A673 (cell line): ENCODE measurements at regions not wholly inside any gene's neighbourhood (a gene's known extent, or its start where the extent isn't known, plus 50 kb on each side); places are given as distances from the start of the nearest gene placed in this dataset.
"Not testable (repeated sequence)": the region's sequence is repeated elsewhere in the genome, so short reads cannot be mapped to it uniquely, and the experiment has no call there.

Experiments used
- BruUV-seq: library from RNA; stranded (reverse); fragments of 400-500 nt; replicated peaks from 2 replicates; lab custom pipeline; 2021; lab: Mats Ljungman, UMichigan
- CTCF ChIA-PET: fragments of 300-600 bp; sonication (Branson Sonifier 250); formaldehyde crosslinking; loops from one replicate; lab custom pipeline; 2022; ENCODE audit warnings: antibody characterized with exemption; lab: Charles Lee
- POLR2A ChIA-PET: fragments of 300-600 bp; sonication (Branson Sonifier 250); formaldehyde crosslinking; loops from one replicate; lab custom pipeline; 2022; ENCODE audit warnings: antibody characterized with exemption; ENCODE audit not compliant: low non-redundant PET; lab: Charles Lee
- DNase-seq: peaks from one replicate; pipeline ENCODE4 v3.0.0-alpha.2; 2015; ENCODE audit warnings: low spot score
- H3K27ac ChIP-seq: fragments of 200-600 bp; sonication (generic); 2 replicates; pipeline ENCODE4 v1.5.1; 2016; ENCODE audit warnings: mixed run types, low read depth, mild to moderate bottlenecking, mixed read lengths, antibody characterized with exemption, low read length; ENCODE audit not compliant: poor library complexity, severe bottlenecking
- H3K27me3 ChIP-seq: fragments of 200-600 bp; sonication (generic); replicated peaks from 2 replicates; pipeline ENCODE4 v1.6.1; 2017; ENCODE audit warnings: mixed run types, low read depth, mild to moderate bottlenecking, mixed read lengths, antibody characterized with exemption, low read length; ENCODE audit not compliant: insufficient read depth, poor library complexity
- H3K36me3 ChIP-seq: fragments of 200-600 bp; sonication (generic); 2 replicates; pipeline ENCODE4 v1.6.1; 2016; ENCODE audit warnings: mixed run types, mild to moderate bottlenecking, mixed read lengths, antibody characterized with exemption, low read length; ENCODE audit not compliant: insufficient read depth, poor library complexity, severe bottlenecking
- H3K4me1 ChIP-seq: fragments of 200-600 bp; sonication (generic); 2 replicates; pipeline ENCODE4 v1.6.1; 2017; ENCODE audit warnings: mixed run types, mild to moderate bottlenecking, mixed read lengths, antibody characterized with exemption, low read length; ENCODE audit not compliant: insufficient read depth, poor library complexity, severe bottlenecking
- H3K4me3 ChIP-seq: fragments of 200-600 bp; sonication (generic); 2 replicates; pipeline ENCODE4 v1.5.1; 2016; ENCODE audit warnings: low read depth, mixed run types, mild to moderate bottlenecking, mixed read lengths, low read length; ENCODE audit not compliant: poor library complexity, severe bottlenecking
- H3K9me3 ChIP-seq: fragments of 200-600 bp; sonication (generic); 2 replicates; pipeline ENCODE4 v1.6.1; 2016; ENCODE audit warnings: mixed run types, low read depth, mild to moderate bottlenecking, mixed read lengths, antibody characterized with exemption, low read length; ENCODE audit not compliant: poor library complexity, severe bottlenecking
- EZH2 ChIP-seq: fragments of 200-600 bp; sonication (generic); IDR thresholded peaks from 2 replicates; pipeline ENCODE4 v1.6.1; 2017; ENCODE audit warnings: borderline replicate concordance, low read depth, mild to moderate bottlenecking, mixed read lengths, antibody characterized with exemption, low read length; ENCODE audit not compliant: poor library complexity, severe bottlenecking
- intact Hi-C: fragments of 100-400 bp; cut with micrococcal nuclease; formaldehyde crosslinking; loops from one replicate; pipeline ENCODE4 v1.10.0; 2022; ENCODE audit not compliant: unreplicated experiment
- TF ChIP-seq, protein P1 (sequence below): fragments of 300-800, 200-600 bp; sonication (generic); conservative IDR thresholded peaks from 2 replicates; pipeline ENCODE4 v1.5.1; 2017; ENCODE audit warnings: low read depth, mild to moderate bottlenecking, antibody characterized with exemption, low read length, moderate library complexity, mixed read lengths

DNA sequence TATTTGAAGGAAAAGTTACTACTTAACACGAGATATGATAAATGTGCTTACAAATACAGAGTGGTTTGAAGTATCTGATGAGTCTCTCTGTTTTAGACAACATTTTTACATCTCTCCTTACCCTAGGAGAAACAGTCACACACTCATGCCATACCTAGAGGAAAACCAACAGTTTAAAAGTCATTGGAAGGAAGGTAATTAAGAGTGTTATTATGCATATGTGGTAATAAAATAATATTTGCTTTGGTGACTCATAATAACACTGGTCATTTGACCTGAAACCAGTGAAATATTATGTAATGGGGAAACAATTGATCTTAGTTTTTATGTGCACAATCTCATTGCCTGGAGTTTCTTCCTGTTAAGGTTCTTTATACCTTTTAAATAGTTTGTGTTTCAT, 136.9 kb upstream of the SOX21 start:
- TF ChIP-seq, protein P1, sequence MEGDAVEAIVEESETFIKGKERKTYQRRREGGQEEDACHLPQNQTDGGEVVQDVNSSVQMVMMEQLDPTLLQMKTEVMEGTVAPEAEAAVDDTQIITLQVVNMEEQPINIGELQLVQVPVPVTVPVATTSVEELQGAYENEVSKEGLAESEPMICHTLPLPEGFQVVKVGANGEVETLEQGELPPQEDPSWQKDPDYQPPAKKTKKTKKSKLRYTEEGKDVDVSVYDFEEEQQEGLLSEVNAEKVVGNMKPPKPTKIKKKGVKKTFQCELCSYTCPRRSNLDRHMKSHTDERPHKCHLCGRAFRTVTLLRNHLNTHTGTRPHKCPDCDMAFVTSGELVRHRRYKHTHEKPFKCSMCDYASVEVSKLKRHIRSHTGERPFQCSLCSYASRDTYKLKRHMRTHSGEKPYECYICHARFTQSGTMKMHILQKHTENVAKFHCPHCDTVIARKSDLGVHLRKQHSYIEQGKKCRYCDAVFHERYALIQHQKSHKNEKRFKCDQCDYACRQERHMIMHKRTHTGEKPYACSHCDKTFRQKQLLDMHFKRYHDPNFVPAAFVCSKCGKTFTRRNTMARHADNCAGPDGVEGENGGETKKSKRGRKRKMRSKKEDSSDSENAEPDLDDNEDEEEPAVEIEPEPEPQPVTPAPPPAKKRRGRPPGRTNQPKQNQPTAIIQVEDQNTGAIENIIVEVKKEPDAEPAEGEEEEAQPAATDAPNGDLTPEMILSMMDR = no peak
- TF ChIP-seq EZH2 = no peak
- intact Hi-C loops = no loop called here
- no peak for DNase-seq
- no TSS peak for BruUV-seq
- Histone ChIP-seq H3K9me3 (no peaks in the 10 kb centered on the region), H3K36me3 (no peaks in the 10 kb centered on the region), H3K27me3 (peaks cover 7% of the 10 kb centered on the region), H3K27ac (no peak overlapping the region), H3K4me1 (no peaks in the 10 kb centered on the region), H3K4me3 (no peak overlapping the region)
- ChIA-PET CTCF (no interaction called here), POLR2A (no interaction called here)

DNA sequence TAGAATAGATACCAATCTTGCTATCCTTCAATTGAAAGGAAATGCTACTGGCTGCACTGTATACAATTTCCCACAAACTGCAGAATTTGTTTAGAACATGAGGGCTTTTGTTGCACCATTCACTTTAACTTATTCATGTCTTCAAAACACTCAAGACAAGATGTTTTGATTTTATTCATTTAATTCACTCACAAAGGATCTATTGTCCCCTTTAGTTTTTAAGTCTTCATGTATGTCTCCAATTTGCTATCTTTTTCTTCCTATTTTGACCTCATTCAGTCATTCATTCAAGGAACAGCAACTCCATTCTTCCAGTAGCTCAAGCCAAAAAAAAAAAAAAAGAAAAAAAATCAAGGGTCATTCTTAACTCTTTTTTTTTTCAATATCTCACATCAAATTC, 130.6 kb upstream of the SOX21 start:
- no peaks in the 10 kb centered on the region for H3K9me3 ChIP-seq
- H3K4me1 ChIP-seq = no peaks in the 10 kb centered on the region
- intact Hi-C loops = no loop called here
- no peak overlapping the region for H3K4me3 ChIP-seq
- CTCF ChIA-PET = no interaction called here
- BruUV-seq = no TSS peak
- H3K27me3 ChIP-seq = no peaks in the 10 kb centered on the region
- H3K27ac ChIP-seq = no peak overlapping the region
- no peaks in the 10 kb centered on the region for H3K36me3 ChIP-seq
- TF ChIP-seq, protein P1 = no peak
- no peak for TF ChIP-seq EZH2
- POLR2A ChIA-PET = no interaction called here
- no peak for DNase-seq

DNA sequence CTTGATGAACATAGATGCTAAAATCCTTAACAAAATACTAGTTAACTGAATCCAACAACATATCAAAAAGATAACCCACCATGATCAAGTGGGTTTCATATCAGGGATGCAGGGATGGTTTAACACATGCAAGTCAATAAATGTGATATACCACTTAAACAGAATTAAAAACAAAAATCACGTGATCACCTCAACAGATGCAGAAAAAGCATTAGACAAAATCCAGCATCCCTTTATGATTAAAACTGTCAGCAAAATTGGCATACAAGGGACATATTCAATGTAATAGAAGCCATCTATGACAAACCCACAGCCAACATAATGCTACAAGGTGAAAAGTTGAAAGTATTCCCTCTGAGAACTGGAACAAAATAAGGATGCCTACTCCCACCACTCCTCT, 124.7 kb upstream of the SOX21 start:
- H3K36me3 ChIP-seq, BruUV-seq, H3K27me3 ChIP-seq, H3K27ac ChIP-seq, CTCF ChIA-PET, H3K4me1 ChIP-seq, POLR2A ChIA-PET, H3K4me3 ChIP-seq, DNase-seq, H3K9me3 ChIP-seq, intact Hi-C loops: not testable (repeated sequence)

DNA sequence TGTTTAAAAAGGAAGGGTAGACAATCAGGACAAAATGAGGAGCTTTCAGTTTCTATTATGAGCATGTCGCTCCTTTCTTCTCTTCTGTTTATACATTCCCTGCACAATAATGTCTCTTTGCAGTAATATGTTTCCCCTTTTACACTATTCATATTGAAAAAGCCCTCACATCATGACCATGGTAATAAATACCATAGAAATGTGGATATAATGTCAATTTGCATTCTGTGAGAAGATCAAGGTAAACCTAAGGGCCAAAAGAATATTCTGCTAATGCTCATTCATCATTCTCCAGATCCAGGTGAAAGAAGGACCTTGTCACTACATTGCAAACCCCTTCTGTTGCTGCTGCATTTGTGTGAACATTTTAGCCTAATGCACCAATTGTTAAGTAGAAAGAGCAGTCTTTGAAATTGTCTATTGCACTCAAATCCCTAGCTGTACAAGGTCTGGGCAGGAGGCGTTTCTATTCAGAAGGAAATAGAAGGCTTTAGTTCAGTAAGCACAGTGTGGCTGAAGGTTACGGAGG, 117.6 kb upstream of the SOX21 start:
- no peaks in the 10 kb centered on the region for H3K4me1 ChIP-seq
- no peak for TF ChIP-seq EZH2
- TF ChIP-seq, protein P1 = no peak
- BruUV-seq = no TSS peak
- intact Hi-C loops = no loop called here
- H3K4me3 ChIP-seq = no peak overlapping the region
- no peaks in the 10 kb centered on the region for H3K9me3 ChIP-seq
- ChIA-PET CTCF (no interaction called here), POLR2A (no interaction called here)
- H3K27ac ChIP-seq = no peak overlapping the region
- no peaks in the 10 kb centered on the region for H3K36me3 ChIP-seq
- DNase-seq = no peak
- H3K27me3 ChIP-seq = no peaks in the 10 kb centered on the region
